Neural progenitor cell (in vitro differentiated cells): ENCODE measurements at regions not wholly inside any gene's neighbourhood (a gene's known extent, or its start where the extent isn't known, plus 50 kb on each side); places are given as distances from the start of the nearest gene placed in this dataset.

ENCODE experiments used
- EZH2 ChIP-seq: fragments of 200-600 bp; sonication (generic); IDR thresholded peaks from 2 replicates; pipeline ENCODE4 v1.6.1; 2017; ENCODE audit warnings: antibody characterized with exemption, mild to moderate bottlenecking, moderate library complexity
- TF ChIP-seq, protein P1 (sequence below): fragments of 200-600 bp; sonication (generic); IDR thresholded peaks from 2 replicates; pipeline ENCODE4 v1.5.1; 2017; ENCODE audit warnings: antibody characterized with exemption, mild to moderate bottlenecking

DNA sequence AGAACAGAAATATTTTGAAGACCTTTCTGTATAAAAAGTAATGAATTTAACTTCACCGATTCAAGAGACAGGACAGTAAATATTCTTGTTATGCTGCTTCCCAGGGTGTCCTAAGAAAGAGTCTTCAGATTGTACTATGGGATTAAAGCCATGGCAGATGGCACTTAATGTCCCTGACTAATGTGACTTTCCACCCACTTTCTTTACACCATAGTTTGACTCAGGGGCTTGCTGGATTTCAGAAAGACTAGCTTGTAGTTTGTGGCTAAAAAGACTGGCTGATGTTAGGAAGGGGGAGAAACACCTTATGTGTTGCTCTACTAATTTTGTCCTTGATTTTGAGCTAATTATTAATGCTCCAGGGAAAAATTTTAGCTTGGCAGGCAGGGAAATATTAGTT is 75.9 kb downstream of the UTRN start:
- TF ChIP-seq, protein P1, sequence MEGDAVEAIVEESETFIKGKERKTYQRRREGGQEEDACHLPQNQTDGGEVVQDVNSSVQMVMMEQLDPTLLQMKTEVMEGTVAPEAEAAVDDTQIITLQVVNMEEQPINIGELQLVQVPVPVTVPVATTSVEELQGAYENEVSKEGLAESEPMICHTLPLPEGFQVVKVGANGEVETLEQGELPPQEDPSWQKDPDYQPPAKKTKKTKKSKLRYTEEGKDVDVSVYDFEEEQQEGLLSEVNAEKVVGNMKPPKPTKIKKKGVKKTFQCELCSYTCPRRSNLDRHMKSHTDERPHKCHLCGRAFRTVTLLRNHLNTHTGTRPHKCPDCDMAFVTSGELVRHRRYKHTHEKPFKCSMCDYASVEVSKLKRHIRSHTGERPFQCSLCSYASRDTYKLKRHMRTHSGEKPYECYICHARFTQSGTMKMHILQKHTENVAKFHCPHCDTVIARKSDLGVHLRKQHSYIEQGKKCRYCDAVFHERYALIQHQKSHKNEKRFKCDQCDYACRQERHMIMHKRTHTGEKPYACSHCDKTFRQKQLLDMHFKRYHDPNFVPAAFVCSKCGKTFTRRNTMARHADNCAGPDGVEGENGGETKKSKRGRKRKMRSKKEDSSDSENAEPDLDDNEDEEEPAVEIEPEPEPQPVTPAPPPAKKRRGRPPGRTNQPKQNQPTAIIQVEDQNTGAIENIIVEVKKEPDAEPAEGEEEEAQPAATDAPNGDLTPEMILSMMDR = no peak
- TF ChIP-seq EZH2 = no peak
